GM12878 (cell line): ENCODE measurements at regions not wholly inside any gene's neighbourhood (a gene's known extent, or its start where the extent isn't known, plus 50 kb on each side); places are given as distances from the start of the nearest gene placed in this dataset.

ENCODE experiments used
- MYC ChIP-seq: IDR thresholded peaks from 2 replicates; pipeline ENCODE4 v1.6.1; 2011; ENCODE audit warnings: mild to moderate bottlenecking, low read length, moderate library complexity, inconsistent platforms; ENCODE audit not compliant: insufficient read depth, insufficient replicate concordance, insufficient read length, severe bottlenecking
- NR2C2 ChIP-seq: IDR thresholded peaks from 2 replicates; pipeline ENCODE4 v1.6.1; 2011; ENCODE audit warnings: borderline replicate concordance, low read depth; ENCODE audit not compliant: control insufficient read depth, insufficient read length
- PAX8 ChIP-seq: fragments of 450-650 bp; IDR thresholded peaks from 2 replicates; pipeline ENCODE4 v1.6.1; 2017; ENCODE audit warnings: mild to moderate bottlenecking, moderate library complexity
- TCF7 ChIP-seq: IDR thresholded peaks from 2 replicates; pipeline ENCODE4 v1.6.1; 2014; ENCODE audit warnings: antibody characterized with exemption, borderline replicate concordance

- TF ChIP-seq TCF7 (no peak), PAX8 (no peak), MYC (no peak), NR2C2 (no peak)
Observed at GRCh38 chr3:171977860-171978259, 61.5 kb upstream of the FNDC3B start.
